T-helper 9 cell (primary cell): ENCODE measurements at regions not wholly inside any gene's neighbourhood (a gene's known extent, or its start where the extent isn't known, plus 50 kb on each side); places are given as distances from the start of the nearest gene placed in this dataset.
"Not testable (repeated sequence)": the region's sequence is repeated elsewhere in the genome, so short reads cannot be mapped to it uniquely, and the experiment has no call there.

ENCODE experiments used
- DNase-seq: peaks from one replicate; pipeline ENCODE4 v3.0.0-alpha.2; 2020

DNA sequence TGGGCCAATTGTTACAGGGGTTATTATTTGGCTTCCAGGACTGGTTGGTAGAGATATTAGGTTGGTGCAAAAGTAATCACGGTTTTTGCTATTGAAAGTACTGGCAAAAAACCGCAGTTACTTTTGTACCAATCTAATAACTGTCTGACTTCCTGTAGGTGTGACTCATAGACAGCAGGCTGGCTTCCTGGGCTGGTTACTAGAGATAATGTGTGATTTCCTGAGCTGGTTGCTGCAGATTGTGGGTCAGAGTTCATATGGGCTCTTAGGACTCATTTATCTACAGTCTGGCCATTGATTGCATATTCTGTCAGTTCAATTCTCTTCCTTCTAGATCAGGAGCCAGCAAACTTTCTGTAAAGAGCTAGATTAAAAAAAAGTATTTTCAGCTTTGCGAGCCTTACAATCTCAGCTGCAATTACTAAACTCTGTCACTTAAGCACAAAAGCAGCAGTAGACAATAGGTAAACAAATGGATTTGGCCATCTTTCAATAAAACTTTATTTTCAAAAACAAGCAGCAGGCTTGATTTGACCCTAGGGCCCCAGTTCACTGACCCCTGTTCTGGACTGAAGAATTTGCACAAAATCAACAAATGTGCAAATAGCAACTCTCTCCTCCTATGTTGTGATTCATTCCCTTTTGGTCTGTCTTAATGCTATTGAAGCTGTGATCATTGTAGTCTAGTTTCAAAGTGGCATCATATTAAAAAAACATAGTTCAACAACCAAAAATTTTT lies 50.8 kb upstream of the BOD1L1 start:
- no peak for DNase-seq

DNA sequence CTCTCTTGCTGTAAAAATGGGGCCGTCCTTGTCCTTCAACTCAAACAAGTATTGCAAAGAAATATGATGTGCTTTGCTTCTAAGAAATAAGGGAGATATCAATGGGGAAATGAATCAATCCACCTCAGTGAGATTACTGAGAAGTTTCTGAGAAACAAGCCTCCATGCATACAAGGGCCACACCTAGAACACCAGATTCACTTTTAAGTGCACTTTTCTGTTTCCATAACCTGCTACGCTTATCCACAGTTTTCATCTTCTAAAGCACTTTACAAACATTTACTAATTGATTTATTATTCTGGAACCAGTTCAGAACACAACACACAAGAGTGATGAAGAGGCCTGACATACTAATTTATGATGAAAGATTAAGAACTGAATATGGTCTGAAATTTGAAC lies 54.0 kb upstream of the BOD1L1 start:
- no peak for DNase-seq

DNA sequence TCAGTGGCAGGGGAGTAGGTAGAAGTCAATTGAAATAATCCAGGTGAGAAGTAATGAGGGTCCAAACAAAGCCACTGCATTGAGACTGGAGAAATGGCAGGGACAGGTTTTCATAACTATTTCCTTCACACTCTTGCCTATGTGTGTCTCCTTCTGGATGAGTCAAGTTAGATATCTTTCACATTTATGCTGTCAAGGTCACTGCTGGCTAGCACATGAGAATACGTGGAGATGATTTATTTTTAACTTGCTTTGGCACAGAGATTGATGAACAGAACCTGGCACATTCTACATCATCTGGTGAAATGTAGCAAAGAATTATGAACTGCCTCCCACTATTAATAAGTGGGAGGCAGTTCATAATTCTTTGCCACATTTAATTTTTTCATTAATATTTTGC lies 66.7 kb upstream of the BOD1L1 start:
- no peak for DNase-seq

DNA sequence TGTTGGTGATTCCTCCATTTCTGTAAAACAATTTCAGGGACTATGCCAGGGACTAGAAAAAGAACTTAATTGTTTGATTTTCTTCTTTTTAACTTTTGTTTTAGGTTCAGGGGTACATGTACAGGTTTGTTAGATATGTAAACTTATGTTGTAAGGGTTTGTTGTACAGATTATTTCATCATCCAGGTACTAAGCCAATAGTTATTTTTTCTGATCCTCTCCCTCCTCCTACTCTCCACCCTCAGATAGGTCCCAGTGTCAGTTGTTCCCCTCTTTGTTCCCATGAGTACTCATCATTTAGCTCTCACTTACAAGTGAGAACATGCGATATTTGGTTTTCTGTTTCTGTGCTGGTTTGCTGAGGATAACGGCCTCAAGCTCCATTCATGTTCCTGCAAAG lies 70.8 kb upstream of the BOD1L1 start:
- DNase-seq, result no peak

DNA sequence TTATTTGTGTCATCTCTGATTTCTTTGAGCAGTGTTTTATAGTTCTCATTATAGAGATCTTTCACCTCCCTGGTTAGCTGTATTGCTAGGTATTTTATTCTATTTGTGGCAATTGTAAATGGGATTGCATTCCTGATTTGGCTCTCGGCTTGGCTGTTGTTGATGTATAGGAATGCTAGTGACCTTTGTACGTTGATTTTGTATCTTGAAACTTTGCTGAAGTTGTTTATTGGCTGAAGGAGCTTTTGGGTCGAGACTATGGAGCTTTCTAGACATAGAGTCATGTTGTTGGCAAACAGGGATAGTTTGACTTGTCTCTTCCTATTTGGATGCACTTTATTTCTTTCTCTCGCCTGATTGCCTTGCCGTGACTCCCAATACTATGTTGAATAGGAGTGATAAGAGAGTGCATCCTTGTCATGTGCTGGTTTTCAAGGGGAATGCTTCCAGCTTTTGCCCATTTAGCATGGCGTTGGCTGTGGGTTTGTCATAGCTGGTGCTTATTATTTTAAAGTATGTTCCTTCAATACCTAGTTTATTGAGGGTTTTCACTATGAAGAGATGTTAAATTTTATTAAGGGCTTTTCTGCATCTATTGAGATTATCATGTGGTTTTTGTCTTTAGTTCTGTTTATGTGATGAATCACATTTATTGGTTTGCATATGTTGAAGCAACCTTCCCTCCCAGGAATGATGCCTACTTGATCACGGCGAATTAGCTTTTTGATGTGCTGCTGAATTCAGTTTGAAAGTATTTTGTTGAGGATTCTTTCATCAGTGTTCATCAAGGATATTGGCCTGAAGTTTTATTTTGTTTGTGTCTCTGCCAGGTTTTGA lies 72.7 kb upstream of the BOD1L1 start:
- no peak for DNase-seq

DNA sequence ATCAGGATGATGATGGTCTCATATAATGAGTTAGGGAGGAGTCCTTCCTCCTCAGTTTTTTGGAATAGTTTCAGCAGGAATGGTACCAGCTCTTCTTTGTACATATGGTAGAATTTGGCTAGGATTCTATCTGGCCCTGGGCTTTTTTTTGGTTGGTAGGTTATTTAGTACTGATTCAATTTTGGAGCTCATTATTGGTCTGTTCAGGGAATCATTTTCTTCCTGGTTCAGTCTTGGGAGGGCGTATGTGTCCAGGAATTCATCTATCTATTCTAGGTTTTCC lies 73.3 kb upstream of the BOD1L1 start:
- DNase-seq, result not testable (repeated sequence)

DNA sequence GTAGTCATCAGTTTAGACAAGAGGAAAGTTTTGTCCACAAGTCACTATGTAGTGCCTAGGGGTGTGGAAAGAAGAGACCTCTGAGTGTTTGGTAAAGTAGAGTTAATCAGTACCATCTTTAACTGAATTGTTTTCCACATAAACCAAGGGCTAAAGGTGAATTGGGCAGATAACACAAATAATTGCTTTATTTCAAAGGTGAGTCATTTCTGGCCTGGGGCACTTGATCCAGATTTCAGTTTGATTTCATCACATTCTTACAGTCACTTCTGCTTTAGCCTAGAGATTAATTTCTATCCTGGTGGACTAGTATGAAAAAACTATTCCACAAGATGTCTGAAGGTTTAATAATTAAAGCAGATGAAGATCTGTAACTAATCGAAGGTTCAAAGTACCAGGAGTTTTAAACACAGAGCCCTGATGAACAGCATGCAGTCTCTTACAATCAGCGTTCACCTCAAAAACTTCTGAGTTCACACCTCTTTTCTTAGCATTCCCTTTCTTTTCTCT lies 74.5 kb upstream of the BOD1L1 start:
- DNase-seq, result no peak

DNA sequence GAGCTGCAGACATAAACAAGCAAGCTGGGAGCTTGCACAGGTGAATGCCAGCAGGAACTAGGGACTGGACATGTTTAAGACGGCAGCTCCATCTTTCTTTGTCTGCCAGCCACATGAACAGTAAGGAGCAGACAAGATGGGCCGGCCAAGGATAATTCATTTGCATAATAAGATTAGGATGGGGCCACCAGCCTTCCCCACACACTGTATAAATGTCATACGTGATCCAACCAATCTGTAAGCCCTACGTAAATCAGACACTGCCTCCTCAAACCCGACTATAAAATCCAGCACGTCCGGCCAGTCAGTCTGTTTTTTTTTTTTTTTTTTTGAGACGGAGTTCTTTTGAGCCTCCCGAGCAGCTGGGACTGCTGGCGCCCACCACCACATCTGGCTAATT lies 75.6 kb upstream of the BOD1L1 start:
- no peak for DNase-seq

DNA sequence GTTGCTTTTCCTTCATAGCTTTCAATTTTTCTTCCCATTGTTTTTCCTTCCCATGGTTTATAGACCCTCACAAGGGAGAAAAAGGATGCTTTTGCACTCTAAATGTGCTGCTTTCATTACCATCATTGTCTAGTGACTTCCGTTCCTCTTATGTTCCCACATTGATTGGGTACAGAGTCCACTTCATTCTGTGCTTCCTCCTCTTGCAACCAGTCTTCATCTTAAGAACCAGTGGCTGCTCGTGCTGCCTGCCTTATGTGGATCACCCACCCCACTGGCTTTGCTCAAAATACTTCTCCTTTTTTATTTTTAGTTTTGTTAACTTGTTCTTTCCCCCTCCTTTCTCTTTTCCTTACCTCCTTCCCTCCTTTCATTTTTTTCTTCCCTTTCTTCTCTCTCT lies 76.5 kb upstream of the BOD1L1 start:
- DNase-seq, result no peak

DNA sequence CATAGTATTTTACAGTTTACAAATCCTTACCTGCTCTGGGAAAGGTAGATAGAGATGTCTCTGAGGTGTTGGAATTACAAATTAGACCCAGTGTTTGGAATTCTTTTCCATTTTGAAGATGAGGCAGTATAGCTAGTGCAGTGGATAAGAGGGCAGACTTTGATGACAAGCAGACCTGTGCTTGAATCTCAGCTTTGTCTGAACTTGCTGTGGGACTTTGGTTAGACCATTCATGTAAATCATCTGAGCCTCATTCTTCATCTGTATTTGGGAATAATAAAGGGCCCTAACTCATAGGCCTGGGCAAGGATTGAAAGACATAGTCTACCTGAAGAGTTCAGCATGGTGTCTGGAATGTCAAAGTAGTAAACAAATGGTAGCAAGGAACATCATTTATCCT lies 77.2 kb upstream of the BOD1L1 start:
- no peak for DNase-seq

DNA sequence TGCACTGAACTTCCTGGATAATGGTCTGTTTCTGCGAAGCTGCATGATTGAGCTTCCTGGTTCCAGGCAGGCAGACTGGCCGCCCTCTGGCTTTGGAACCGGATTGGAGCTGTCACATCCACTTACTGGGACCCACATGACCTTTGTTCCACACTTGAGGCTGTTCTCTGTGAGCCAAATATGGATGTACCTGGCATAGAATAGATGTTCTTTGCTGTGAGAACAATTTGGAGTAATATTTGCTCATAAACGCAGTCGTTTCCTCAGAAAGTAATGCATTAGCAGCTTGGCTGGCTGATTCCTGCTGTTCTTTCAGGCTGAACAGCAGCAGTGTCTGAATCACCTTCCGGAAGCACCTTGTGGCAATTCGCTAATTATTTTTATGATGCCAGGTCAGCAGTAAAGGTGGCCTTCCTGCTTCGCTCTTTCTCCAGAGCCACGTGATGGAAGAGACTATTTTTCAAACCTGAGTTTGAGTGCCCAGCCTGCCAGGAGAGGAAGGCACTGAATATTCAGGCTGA lies 78.1 kb upstream of the BOD1L1 start:
- no peak for DNase-seq

DNA sequence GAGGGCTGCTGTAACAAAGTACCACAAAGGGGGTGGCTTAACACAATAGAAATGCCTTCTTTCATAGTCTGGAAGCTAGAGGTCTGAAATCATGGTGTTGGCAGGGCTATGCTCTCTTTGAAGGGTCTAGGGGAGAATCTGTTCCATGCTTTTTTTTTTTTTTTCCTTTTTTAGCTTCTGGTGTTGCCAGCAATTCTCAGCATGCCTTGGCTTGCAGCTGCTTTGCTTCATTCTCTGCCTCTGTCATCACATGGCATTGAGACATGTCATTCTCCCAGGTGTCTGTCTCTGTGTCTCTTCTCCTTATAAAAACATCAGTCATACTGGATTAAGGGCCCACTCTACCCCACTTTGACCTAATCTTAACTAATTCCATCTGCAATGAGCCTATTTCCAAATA lies 78.6 kb upstream of the BOD1L1 start:
- no peak for DNase-seq

DNA sequence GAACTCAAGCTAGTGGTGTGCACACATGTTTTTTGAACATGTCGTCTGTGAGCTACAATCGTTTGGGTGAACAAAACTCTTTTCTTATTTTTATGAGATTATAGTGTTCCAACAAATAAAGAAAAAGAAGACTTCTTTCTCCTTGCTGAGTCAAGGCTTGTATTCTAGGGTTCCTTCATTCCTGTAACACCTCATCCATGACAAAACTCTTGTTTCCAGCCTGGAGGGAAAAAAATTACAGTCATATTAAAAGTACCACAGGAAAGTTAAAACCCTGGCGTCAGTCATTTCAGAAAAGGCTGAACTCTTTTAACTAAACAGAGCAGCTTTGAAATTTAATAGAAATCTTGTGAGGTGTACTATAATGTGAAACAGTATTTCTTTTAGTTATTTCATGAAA lies 79.2 kb upstream of the BOD1L1 start:
- DNase-seq, result no peak

DNA sequence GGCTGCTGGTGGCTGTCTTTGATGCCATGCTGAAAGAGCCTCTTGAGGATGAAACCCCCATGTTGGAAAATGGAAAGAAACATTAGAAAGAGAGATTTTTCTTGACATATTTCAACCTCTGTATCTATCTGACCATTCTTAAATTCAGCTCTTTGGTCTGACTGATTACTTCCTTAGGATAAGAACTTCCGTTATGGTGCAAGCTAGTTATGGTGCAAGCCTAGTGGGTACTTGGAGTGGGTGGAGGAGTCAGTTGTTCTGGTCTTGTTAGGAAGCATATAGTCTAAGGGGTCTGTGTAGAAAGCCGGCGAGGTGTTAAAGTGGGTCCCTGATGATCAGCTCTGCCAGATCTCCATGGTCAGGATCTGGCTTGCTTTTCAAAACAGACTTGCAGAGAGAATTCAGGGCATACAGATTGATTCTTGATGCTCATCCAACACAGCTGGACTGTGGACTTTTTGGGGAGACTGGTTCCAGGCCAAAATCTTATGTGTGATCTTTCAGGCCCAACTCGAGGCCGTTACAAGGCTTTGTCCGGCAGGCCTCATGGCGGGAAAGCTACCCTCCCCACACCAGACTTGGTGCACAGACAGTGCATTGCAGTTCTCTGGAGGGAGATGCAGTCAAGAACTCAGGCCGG lies 82.8 kb upstream of the BOD1L1 start:
- DNase-seq, result no peak

DNA sequence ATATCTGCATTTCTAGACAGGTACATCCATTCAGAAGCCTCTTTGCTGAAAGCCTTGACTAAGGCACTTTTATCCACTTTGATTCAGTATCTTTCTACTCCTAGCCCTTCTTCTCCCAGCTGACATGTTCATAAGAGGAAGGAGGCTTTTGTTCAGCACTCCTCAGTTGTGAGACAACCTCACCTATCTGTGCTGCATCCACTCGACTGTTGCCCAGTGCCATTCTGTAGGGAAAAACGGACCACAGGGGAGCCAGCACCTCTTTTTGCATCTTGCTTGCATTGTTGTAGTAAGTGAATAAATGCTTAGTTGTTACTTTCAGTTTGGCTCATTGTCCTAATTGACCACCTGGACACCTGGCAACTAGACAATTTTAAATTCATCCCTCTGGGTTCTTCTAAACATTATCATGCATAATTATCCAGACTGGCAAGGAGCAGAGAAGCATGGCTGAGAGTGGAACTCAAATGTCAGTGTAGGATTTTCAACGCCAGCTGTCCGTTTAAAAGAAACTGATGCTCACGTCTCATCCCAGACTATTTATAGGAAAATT lies 83.8 kb upstream of the BOD1L1 start:
- DNase-seq, result no peak

DNA sequence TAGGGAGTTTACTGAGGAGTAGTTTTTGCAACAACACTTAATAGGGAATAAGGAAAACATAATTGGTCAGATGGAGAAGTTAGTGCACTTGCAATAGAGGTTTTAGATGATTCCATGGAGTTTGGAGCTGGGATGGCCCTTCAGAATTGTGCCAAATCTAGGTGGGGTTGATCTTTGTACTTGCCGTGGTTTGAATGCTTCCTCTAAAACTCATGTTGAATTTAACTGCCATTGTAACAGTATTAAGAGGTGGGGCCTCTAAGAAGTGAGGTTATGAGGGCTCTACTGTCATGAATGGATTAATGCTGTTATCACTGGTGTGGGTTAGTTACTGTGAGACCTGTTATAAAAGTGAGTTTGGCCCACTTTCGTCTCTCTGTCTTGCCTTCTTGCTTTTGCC lies 94.4 kb upstream of the BOD1L1 start:
- DNase-seq, result no peak

DNA sequence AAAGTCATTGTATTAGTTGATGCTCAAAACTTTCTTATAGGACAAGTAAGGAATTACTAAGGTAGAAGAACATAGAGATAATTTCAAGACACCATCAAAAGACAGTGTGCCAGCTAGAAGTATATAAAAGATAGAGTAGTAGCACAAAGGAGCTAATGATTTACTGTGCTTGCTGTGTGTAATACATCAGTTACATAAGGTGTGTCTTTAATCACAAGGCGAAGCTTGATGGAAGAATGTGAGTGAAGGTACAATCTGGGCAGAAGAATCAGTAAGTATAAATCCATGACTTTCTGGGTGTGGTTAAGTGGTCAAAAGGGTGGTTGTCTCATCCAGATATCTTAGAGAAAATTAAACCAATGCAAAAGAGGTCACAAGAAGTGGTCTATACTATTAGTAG lies 95.1 kb upstream of the BOD1L1 start:
- no peak for DNase-seq

DNA sequence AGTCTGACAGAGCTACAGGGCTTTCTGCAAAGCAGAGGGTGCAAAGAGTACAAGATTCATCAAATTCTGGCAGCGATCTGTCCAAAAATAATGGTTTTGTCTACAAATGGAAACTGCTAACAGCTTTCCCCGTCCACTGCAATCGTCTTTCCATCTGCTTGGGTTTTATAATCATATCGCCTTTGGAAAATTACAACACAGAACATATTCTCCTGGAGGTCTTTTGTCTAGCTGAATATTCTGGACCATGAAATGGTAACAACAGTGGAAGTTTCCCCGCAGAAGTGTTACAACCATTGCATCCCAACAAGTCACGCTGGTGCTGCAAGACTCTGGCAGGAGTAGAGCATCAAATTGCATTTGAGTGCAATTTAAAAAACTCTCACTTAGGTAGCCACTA lies 101.2 kb upstream of the BOD1L1 start:
- no peak for DNase-seq

DNA sequence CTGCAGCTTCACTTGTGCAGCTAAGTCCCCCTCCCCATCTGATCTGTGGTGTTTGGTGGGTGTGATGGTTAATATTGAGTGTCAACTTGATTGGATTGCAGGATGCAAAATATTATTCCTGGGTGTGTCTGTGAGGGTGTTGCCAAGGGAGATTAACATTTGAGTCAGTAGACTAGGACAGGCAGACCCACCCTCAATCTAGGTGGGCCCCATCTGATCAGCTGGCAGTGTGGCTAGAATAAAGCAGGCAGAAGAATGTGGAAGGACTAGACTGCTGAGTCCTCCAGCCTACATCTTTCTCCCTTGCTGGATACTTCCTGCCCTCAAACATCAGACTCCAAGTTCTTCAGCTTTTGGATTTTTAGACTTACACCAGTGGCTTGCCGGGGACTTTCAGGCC lies 103.5 kb upstream of the BOD1L1 start:
- no peak for DNase-seq

DNA sequence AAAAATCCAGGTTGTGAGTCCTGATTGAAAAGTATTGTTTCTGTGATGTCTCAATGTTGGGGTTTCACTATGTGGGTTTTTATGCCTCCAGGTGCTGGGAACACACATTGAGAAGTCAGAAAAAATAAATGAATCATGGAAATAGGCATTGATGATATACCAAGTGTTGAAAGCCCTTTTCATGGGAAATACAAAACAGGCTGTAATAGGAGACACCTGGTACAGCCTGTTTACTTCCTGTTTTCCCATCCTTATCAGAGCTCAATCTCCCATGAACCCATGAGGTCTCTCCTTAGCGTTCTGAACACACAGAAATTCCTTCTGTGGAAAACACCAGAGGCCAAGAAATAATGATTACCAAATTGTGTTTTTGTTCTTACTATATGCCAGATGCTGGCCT lies 106.3 kb upstream of the BOD1L1 start:
- no peak for DNase-seq

DNA sequence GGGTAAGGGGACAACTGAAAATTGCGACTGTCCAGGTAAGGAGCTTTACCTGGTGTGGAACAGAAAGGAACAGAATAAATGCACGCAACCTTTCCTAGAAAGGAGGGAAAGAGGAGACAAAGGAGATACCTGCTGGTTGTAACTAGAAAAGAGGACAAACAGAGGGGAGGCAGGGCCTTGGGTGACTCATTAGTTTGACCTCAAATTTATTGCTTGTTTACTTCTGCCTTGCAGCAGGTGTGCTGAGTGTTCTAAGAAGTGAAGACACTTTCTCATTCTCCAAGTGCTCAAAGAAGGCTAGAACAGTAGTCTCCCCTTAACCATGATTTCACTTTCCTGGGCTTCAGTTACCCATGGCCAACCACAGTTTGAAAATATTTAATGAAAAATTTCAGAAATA lies 123.1 kb upstream of the BOD1L1 start:
- DNase-seq, result no peak

DNA sequence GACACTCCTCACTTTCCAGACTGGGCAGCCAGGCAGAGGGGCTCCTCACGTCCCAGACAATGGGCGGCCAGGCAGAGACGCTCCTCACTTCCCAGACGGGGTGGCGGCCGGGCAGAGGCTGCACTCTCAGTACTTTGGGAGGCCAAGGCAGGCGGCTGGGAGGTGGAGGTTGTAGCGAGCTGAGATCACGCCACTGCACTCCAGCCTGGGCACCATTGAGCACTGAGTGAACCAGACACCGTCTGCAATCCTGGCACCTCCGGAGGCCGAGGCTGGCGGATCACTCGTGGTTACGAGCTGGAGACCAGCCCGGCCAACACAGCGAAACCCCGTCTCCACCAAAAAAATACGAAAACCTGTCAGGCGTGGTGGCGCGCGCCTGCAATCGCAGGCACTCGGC lies 134.1 kb upstream of the BOD1L1 start:
- DNase-seq, result not testable (repeated sequence)

DNA sequence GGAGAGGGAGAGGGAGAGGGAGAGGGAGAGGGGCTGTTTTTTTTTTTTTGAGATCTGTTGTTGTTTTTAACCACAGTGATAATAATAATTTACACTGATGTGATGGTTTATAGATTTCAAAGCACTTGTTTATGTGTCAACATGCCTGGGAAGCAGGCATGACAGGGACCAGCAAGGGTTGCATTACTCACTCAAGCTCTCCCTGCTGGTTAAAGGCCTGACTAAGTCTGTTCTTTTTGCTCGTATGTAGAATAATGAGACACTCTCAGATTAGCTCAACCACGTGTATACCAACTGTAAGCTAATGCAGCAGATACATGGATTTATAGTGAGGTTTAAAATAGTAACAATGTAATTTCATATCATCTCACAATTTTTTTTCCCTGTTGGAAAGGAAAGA lies 134.6 kb upstream of the BOD1L1 start:
- DNase-seq, result no peak

DNA sequence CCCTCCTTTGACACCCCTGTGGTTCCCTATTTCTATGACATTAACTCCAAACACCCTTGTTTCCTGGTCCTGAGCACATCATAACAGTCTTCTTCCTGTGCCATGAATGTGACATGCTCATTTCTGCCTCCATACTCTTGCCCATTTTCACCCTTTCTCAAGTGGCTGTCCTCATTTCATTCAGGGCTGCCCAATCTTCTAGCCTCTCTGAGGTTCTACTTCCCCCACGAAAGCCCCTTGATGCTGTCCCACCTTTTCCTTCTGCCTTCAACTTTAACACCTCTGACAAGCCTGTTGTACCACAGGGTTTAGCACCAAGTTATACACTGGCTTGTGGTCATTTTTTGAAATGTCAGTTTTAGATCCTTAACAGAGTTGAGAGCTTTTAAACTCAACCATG lies 136.2 kb upstream of the BOD1L1 start:
- DNase-seq, result no peak
